ENCODE measurements at regions not wholly inside any gene's neighbourhood (a gene's known extent, or its start where the extent isn't known, plus 50 kb on each side); places are given as distances from the start of the nearest gene placed in this dataset.
"Not testable (repeated sequence)": the region's sequence is repeated elsewhere in the genome, so short reads cannot be mapped to it uniquely, and the experiment has no call there.

GRCh38 chr13:112249644-112250610 lies 126.2 kb upstream of the SPACA7 start:
- DNase-seq (ENCODE audit: low spot score) = no peak

GRCh38 chr13:112250788-112251445 lies 125.2 kb upstream of the SPACA7 start:
- intact Hi-C loops (cut with DNase I) = no loop called here
- DNase-seq (ENCODE audit: low spot score) = no peak

More at GRCh38 chr13:112249644-112250610, 126.2 kb upstream of the SPACA7 start:
- intact Hi-C loops (cut with DNase I) = loop anchor here in 1 of 2 donors (5.0 kb wide), 1 partner anchor 197 kb away; no protein-coding TSS in a partner anchor

GRCh38 chr13:112251930-112252585 lies 124.1 kb upstream of the SPACA7 start:
- intact Hi-C loops (cut with DNase I) = no loop called here
- no peak for DNase-seq (ENCODE audit: low spot score)

GRCh38 chr13:112252804-112253590 lies 123.2 kb upstream of the SPACA7 start:
- no peak for DNase-seq (ENCODE audit: low spot score)

GRCh38 chr13:112253631-112254030 lies 122.5 kb upstream of the SPACA7 start:
- intact Hi-C loops (cut with DNase I) = no loop called here
- no peak for DNase-seq (ENCODE audit: low spot score)

More at GRCh38 chr13:112252804-112253590, 123.2 kb upstream of the SPACA7 start:
- intact Hi-C loops (cut with DNase I) = no loop called here

- intact Hi-C loops (cut with DNase I) = no loop called here
- no peak for DNase-seq (ENCODE audit: low spot score)
Observed at GRCh38 chr13:112254061-112254818, 121.9 kb upstream of the SPACA7 start.

GRCh38 chr13:112254900-112255299 lies 121.3 kb upstream of the SPACA7 start:
- intact Hi-C loops (cut with DNase I) = no loop called here

GRCh38 chr13:112255550-112256120 lies 120.5 kb upstream of the SPACA7 start:
- intact Hi-C loops (cut with DNase I) = no loop called here
- DNase-seq (ENCODE audit: low spot score) = no peak

More at GRCh38 chr13:112254900-112255299, 121.3 kb upstream of the SPACA7 start:
- DNase-seq (ENCODE audit: low spot score) = no peak

GRCh38 chr13:112256716-112257494 lies 119.2 kb upstream of the SPACA7 start:
- no peak for DNase-seq (ENCODE audit: low spot score)
- intact Hi-C loops (cut with DNase I) = no loop called here

- intact Hi-C loops (cut with DNase I) = no loop called here
Observed at GRCh38 chr13:112259511-112259910, 116.6 kb upstream of the SPACA7 start.

GRCh38 chr13:112260108-112261055 lies 115.8 kb upstream of the SPACA7 start:
- no peak for DNase-seq (ENCODE audit: low spot score)
- intact Hi-C loops (cut with DNase I) = no loop called here

More at GRCh38 chr13:112259511-112259910, 116.6 kb upstream of the SPACA7 start:
- no peak for DNase-seq (ENCODE audit: low spot score)

GRCh38 chr13:112261924-112262323 lies 114.2 kb upstream of the SPACA7 start:
- intact Hi-C loops (cut with DNase I) = no loop called here
- no peak for DNase-seq (ENCODE audit: low spot score)

GRCh38 chr13:112263152-112263551 lies 113.0 kb upstream of the SPACA7 start:
- DNase-seq (ENCODE audit: low spot score) = no peak

GRCh38 chr13:112267660-112268059 lies 108.5 kb upstream of the SPACA7 start:
- intact Hi-C loops (cut with DNase I) = no loop called here
- DNase-seq (ENCODE audit: low spot score) = no peak

More at GRCh38 chr13:112263152-112263551, 113.0 kb upstream of the SPACA7 start:
- intact Hi-C loops (cut with DNase I) = no loop called here

GRCh38 chr13:112270951-112271350 lies 105.2 kb upstream of the SPACA7 start:
- intact Hi-C loops (cut with DNase I) = no loop called here
- DNase-seq (ENCODE audit: low spot score) = no peak

GRCh38 chr13:112286733-112287132 lies 89.4 kb upstream of the SPACA7 start:
- DNase-seq (ENCODE audit: low spot score); intact Hi-C loops (cut with DNase I): not testable (repeated sequence)
